H1 (cell line): ENCODE measurements at regions not wholly inside any gene's neighbourhood (a gene's known extent, or its start where the extent isn't known, plus 50 kb on each side); places are given as distances from the start of the nearest gene placed in this dataset.

Experiments
- CHD7 ChIP-seq: fragments of 300-600 bp; sonication (generic); IDR thresholded peaks from 2 replicates; pipeline ENCODE4 v1.7.1; 2012; ENCODE audit warnings: low read length, moderate library complexity, mild to moderate bottlenecking, inconsistent platforms; ENCODE audit not compliant: insufficient replicate concordance
- SP4 ChIP-seq: IDR thresholded peaks from 2 replicates; pipeline ENCODE4 v1.6.1; 2012; ENCODE audit warnings: low read length, inconsistent platforms

- no peak for TF ChIP-seq CHD7
- TF ChIP-seq SP4, result no peak
These were observed 558.9 kb downstream of the REEP3 start (continued) for GRCh38 chr10:64080071-64080470.
